ENCODE measurements at regions not wholly inside any gene's neighbourhood (a gene's known extent, or its start where the extent isn't known, plus 50 kb on each side); places are given as distances from the start of the nearest gene placed in this dataset.

DNA sequence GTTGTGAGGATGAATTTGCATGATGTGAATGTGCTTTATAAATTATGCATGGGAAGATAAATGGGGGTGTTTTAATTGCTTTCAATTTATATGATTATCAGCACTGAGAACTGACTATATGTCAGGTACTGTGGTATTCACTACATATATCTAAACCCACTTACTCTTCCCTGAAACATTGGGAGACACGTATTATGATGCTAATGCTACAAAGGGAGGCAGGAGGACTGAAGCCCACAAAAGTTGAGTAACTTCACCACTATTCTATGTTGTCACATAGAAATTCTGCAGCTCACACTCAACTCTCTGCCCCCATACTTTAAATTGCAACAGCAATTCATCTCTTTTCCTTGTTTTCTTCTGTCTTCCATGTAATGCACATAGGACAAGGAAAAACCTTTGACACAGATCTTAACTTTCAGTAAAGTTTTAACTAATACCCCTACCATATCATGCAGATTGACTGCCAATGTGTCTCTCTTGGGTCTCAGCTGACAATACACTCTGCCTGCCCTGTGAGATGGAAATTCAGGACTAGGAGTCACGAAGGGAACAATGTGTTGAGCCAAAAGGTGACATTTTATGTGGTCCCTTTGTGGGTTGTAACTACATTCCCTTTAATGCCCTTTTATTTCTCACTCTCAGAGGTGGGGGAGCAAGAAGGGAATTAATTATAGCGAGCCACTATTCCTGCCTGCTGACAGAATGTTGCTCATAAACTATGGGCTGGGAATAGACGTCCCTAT, 691.0 kb upstream of the SORCS1 start:
- DNase-seq = no peak

DNA sequence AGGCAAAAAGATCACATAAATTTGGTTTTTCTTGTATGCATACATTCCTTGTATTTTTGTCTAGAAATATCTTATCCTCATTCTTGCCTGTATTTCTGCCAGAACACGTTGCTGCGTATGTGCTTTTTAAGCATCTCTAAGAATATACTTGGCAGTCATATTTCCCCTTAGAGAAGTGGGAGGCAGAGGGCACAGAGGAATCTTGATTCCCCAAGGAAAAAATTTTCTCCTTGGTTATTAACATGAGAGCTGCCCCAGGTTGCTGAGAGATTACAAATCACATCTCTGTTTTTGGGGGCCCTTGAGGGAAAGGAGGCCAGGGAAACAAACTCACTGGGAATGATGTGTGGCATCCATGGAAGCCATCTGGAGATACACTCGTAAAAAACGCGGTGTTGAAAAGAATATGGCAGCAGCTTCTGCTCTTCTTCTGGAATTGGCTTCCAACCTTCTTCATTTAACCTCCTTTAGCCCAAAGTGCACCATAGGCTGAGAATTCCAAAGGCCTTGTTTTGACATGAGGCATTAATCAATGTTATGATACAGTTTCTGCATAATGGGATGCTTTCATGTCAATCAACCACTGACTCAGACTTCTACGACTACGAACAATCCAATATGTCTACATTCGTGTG, 684.3 kb upstream of the SORCS1 start:
- DNase-seq = no peak

DNA sequence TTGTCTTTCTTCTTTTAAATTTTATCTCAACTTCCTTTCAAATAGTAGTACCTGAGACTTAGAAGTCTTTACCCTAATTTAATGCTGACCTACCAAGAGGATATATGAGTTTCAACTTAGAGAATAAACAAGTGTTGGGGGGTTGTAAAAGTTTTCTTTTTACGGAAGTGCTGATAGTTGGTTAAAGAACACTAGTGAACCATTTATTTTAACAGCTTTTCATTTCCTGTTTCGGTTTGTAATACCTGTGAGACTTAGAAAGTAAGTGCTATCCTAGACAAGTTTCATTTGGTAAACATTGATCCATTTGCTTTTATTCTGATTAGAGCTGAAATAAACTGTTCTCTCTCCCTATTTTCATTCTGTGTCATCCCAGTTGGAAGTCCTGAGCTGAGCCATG, 683.1 kb upstream of the SORCS1 start:
- DNase-seq = no peak

- DNase-seq = no peak
Measured at GRCh38 chr10:107834706-107835105, 670.2 kb upstream of the SORCS1 start.

GRCh38 chr10:107831772-107832171, 667.3 kb upstream of the SORCS1 start:
- no peak for DNase-seq

- DNase-seq = no peak
Measured at GRCh38 chr10:107829161-107829560, 664.7 kb upstream of the SORCS1 start.

- DNase-seq = no peak
Measured at GRCh38 chr10:107826171-107826570, 661.7 kb upstream of the SORCS1 start.

DNA sequence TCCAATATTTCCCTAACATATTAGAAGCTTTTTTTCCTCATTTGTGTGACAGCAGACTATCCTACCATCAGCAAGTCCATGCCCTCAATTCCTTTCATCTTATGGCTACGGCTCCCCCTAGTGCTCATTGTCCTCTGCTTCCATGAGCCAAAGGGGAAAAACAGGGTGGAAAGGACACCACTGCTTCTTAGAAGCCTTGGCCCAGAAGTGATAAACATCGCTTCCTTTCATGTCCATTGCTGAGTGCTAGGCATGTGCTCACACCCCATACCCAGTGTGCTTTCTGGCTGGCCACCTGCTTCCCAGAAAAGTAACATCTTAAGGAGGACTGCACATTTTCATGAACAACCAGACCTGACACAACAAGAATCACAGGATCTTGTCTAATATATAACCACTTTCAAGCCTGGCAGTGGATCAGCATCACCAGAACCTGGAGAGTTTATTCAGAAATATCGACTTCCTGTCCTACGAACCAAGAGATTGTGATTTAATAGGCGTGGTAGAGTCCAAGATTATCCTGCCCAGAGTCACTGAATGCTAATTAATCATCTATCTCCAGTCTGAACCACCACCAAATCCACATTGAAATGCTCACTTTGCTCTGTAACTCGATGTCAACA, 650.5 kb upstream of the SORCS1 start:
- DNase-seq = peak in 29 of 51 donors; percentile 0 to 71 (median 6)

GRCh38 chr10:107813451-107814162, 649.1 kb upstream of the SORCS1 start:
- no peak for DNase-seq

- no peak for DNase-seq
Measured at GRCh38 chr10:107809889-107810288, 645.4 kb upstream of the SORCS1 start.

DNA sequence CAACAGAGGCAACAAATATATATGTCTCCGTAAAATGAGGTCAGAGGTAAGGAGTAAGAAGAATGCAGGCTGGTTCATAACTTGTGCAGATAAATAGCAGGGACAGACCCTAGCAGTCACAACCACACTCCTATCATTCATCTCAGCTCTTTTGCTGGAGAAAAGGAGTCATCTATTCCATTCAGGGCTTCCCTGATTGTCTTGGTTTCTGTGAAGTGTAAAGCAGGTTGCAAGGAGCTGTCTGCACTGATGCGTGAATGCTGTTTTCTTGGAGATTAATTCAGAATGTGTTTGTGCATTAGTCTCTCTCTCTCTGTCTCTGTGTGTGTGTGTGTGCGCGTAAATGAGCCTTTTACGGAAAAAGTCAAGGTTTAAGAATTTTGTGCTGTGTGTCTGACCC, 643.3 kb upstream of the SORCS1 start:
- DNase-seq = no peak

DNA sequence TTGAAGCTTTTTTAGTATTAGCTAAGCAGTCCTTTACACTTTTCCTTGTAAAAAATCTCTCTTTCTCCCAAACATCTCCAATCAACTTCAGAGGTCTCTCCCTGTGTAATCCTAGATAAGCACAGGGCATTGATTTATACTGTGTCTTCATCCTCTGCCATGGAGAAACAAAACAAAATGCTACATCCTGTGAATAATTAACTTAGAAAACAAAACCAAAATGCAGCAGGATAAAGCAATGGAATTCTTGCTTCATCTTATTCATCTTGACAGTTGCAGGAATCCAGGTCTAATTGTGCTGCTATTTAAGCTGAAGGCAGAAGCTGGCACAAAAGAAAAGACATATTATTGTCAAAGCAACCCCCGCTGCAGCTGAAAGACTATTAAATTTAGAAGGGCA, 641.5 kb upstream of the SORCS1 start:
- DNase-seq = no peak

- no peak for DNase-seq
Measured at GRCh38 chr10:107803546-107803945, 639.0 kb upstream of the SORCS1 start.

DNA sequence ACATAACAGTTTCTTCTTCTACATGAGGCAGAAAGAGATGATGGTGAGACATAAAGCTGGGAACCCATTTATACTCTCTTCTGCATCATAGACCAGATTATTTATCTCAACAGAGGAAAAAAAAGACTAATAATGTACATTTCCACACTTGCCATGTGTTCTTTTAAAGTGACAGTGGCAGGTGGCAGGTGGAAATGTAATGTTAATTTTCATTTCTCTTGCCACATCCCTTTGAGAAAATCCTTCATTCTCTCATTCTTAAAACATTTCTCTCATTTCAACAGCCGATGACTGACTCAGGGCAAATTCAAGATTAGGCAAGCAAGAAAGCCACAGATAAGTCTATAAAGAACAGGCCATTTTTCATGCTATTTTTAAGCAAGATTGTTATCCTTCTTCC, 635.6 kb upstream of the SORCS1 start:
- DNase-seq = no peak

- no peak for DNase-seq
Measured at GRCh38 chr10:107790271-107790670, 625.8 kb upstream of the SORCS1 start.

GRCh38 chr10:107771066-107771465, 606.6 kb upstream of the SORCS1 start:
- no peak for DNase-seq

DNA sequence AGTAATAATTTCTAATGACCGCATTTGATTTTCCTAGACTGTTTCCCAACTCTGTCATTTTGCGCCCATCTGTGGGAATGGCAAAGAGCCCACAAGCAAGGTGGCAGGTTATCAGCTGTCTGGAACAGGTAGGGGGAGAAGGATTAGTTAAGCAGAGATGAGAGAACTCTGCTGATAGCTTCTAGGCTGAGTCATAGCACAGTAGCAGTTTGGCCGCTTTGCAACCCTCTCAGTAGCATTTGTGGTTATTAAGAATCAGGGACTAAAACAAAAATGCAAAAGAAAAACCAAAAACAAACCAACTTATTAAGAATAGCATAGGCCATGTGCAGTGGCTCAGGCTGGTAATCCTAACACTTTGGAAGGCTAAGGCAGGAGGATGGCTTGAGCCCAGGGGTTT, 602.7 kb upstream of the SORCS1 start:
- no peak for DNase-seq

DNA sequence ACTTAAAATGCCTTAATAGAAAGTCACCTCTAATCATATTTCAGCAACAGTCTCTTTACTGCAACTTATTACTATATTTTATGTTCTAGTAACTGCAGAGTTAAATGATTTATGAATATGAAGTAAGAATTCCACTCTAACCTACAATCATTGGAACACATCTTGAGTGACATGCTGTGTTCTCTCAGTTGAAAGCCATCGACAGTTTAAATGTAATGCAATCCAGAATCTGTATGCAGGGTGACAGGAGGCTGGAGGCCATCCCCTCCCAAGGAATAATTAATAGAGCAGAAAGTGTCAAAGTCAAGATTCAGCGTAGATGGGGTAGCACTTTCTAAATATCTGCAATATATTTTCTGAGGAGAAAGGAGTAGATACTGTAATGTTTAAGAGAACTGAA, 590.3 kb upstream of the SORCS1 start:
- DNase-seq = no peak

- DNase-seq = no peak
Measured at GRCh38 chr10:107749235-107749634, 584.7 kb upstream of the SORCS1 start.

DNA sequence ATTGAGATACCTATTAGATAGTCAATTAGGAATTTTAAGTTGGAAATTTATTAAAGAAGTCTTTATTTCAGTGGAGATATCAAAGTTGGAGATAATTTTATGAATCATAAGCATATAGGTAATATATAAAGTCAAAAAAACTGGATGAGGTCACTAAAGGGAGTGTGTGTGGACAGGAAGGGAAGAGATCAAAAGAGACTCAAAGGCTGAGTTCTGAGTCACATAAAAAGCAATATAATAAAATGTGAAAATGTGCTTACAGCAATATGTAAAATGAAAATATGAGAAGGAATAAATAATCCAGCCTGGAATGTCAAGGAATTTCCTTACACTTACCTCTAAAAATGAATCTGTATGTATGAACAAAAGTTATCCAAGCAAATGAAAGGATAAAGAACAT, 583.3 kb upstream of the SORCS1 start:
- DNase-seq = no peak

- no peak for DNase-seq
Measured at GRCh38 chr10:107741971-107742370, 577.5 kb upstream of the SORCS1 start.

DNA sequence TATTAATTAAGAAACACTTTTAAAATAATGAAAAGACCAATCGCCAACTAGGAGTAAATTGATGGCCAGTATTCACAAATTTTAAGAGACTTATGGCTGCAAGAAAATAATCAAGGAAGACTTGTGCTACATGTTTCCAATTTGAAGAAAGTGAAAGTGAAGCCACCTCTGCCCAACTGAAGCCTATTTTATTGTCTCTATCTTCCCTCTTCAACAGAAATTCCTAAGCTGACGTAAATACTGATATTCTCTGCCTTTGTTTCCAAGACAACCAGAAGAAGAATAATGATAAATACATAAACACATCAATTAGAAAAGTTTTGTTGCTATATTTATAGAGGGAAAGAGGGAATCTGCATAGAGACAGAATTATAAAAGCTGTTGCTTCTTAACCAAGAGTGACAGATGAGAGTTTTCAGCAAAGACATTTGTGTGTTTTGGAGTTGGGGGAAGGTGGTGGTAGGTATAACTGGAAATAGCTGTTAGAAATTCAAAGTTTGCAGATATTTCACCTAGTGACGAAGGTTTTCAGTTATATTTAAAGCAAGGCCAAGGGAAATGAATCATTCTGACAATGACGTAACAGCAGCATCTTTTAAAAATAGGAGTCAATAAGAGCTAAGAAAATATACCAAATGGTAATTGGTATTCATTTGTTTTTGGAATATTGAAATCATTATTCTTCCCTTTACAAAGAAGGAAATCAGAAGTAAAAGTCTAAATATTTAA, 576.6 kb upstream of the SORCS1 start:
- DNase-seq = no peak

Data from hypothalamus (tissue), 51 donors.